ENCODE measurements at regions not wholly inside any gene's neighbourhood (a gene's known extent, or its start where the extent isn't known, plus 50 kb on each side); places are given as distances from the start of the nearest gene placed in this dataset.
"Not testable (repeated sequence)": the region's sequence is repeated elsewhere in the genome, so short reads cannot be mapped to it uniquely, and the experiment has no call there.

DNA sequence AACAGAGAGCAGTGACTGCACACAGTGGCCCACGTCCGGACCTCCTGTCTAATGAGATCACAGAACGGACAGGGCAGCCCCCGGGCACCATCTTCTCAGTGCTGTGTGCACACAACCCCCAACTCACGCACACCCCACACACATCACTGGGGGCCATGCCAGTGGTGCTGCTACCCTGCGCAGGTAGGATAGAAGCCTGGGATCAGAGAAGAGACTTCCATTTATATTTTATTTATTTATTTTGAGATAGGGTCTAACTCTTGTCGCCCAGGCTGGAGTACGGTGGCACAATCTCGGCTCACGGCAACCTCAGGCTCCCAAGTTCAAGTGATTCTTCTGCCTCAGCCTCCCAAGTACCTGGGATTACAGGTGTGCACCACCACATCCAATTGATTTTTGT lies 71.5 kb upstream of the TNK2 start:
- TF ChIP-seq, protein P1, sequence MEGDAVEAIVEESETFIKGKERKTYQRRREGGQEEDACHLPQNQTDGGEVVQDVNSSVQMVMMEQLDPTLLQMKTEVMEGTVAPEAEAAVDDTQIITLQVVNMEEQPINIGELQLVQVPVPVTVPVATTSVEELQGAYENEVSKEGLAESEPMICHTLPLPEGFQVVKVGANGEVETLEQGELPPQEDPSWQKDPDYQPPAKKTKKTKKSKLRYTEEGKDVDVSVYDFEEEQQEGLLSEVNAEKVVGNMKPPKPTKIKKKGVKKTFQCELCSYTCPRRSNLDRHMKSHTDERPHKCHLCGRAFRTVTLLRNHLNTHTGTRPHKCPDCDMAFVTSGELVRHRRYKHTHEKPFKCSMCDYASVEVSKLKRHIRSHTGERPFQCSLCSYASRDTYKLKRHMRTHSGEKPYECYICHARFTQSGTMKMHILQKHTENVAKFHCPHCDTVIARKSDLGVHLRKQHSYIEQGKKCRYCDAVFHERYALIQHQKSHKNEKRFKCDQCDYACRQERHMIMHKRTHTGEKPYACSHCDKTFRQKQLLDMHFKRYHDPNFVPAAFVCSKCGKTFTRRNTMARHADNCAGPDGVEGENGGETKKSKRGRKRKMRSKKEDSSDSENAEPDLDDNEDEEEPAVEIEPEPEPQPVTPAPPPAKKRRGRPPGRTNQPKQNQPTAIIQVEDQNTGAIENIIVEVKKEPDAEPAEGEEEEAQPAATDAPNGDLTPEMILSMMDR (IDR thresholded peaks at IDR 0.05; ENCODE audit: insufficient read depth, low read depth, low read length): not testable (repeated sequence)
- not testable (repeated sequence) for TF ChIP-seq EZH2 (IDR thresholded peaks at IDR 0.05; ENCODE audit: insufficient read depth, low read length)

All from astrocyte (in vitro differentiated cells and primary cell).